Breast epithelium (tissue), 4 donors: ENCODE measurements at regions not wholly inside any gene's neighbourhood (a gene's known extent, or its start where the extent isn't known, plus 50 kb on each side); places are given as distances from the start of the nearest gene placed in this dataset.

ENCODE experiments used
- DNase-seq, 2 donors: peaks; one replicate each; pipeline ENCODE4 v3.0.0-alpha.2; 2019; ENCODE audit warnings: low spot score in 2 of 2
- H3K27ac ChIP-seq, 2 donors: fragments of 200-600 bp; sonication (generic) in 1 of 2; one replicate each; pipeline ENCODE4 v1.5.1; 2016 to 2019; ENCODE audit warnings: mild to moderate bottlenecking in 1 of 2
- H3K27me3 ChIP-seq, 2 donors: fragments of 200-600 bp; sonication (generic) in 1 of 2; one replicate each; pipeline versions ENCODE4 v1.5.1 to v1.6.0; 2017 to 2019; ENCODE audit warnings: control low read depth in 1 of 2, mild to moderate bottlenecking in 1 of 2
- H3K36me3 ChIP-seq: fragments of 200-600 bp; one replicate; pipeline ENCODE4 v1.5.1; 2019
- H3K4me1 ChIP-seq, 2 donors: fragments of 200-600 bp; sonication (generic); one replicate each; pipeline ENCODE4 v1.5.1; 2016 to 2019; ENCODE audit warnings: control low read depth in 1 of 2
- H3K4me3 ChIP-seq, 3 donors: fragments of 200-600 bp; sonication (generic); 1 replicate in 2 of 3; 2 replicates in 1 of 3; pipeline ENCODE4 v1.5.1; 2016 to 2019; ENCODE audit warnings: mild to moderate bottlenecking in 3 of 3, moderate library complexity in 2 of 3
- H3K9me3 ChIP-seq, 2 donors: fragments of 200-600 bp; sonication (generic) in 1 of 2; one replicate each; pipeline ENCODE4 v1.5.1; 2016 to 2019; ENCODE audit warnings: control low read depth in 1 of 2
- POLR2A ChIP-seq: fragments of 450-650 bp; IDR thresholded peaks from one replicate; pipeline ENCODE4 v1.6.1; 2016; ENCODE audit warnings: antibody characterized with exemption, mild to moderate bottlenecking, moderate library complexity
- POLR2AphosphoS5 ChIP-seq, 3 donors: sonication (generic); formaldehyde crosslinking; IDR thresholded peaks; one replicate each; pipeline ENCODE4 v1.6.1; 2017; ENCODE audit warnings: antibody characterized with exemption in 3 of 3
- intact Hi-C: fragments of 100-400 bp; cut with DNase I; formaldehyde crosslinking; loops from one replicate; pipeline ENCODE4 v1.15.1; 2023; ENCODE audit warnings: low total_unique reads
- TF ChIP-seq, protein P1 (sequence below), 3 donors: fragments of 450-650 bp; IDR thresholded peaks; one replicate each; pipeline ENCODE4 v1.5.1; 2016 to 2017; ENCODE audit warnings: antibody characterized with exemption in 3 of 3, mild to moderate bottlenecking in 3 of 3, moderate library complexity in 3 of 3

DNA sequence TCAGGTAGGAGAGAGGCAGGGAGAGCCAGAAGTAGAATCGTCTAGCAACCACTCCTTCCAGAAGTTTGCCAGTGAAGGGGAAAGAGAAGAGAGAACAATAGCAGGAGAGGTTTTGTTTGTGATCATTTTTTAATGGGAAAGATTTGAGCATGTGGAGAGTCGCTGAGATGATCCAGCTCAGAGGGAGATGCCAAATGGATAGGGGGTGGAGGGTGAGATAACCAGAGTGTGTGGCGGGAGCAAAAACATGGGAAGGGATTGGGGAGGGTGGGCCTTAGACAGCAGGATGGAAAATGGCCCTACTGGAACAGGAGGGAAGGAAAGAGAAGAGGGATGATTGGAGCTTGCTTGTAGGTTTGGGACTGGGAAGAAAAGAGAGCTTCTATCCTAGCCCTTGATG, 269.8 kb downstream of the GLI2 start:
- intact Hi-C loops: no loop called here
- DNase-seq: no peak
- no peaks in the 10 kb centered on the region for H3K9me3 ChIP-seq
- H3K4me1 ChIP-seq: no peaks in the 10 kb centered on the region
- H3K27ac ChIP-seq: no peak overlapping the region
- H3K27me3 ChIP-seq: no peaks in the 10 kb centered on the region
- H3K4me3 ChIP-seq: no peak overlapping the region
- no peaks in the 10 kb centered on the region for H3K36me3 ChIP-seq
- TF ChIP-seq, protein P1, sequence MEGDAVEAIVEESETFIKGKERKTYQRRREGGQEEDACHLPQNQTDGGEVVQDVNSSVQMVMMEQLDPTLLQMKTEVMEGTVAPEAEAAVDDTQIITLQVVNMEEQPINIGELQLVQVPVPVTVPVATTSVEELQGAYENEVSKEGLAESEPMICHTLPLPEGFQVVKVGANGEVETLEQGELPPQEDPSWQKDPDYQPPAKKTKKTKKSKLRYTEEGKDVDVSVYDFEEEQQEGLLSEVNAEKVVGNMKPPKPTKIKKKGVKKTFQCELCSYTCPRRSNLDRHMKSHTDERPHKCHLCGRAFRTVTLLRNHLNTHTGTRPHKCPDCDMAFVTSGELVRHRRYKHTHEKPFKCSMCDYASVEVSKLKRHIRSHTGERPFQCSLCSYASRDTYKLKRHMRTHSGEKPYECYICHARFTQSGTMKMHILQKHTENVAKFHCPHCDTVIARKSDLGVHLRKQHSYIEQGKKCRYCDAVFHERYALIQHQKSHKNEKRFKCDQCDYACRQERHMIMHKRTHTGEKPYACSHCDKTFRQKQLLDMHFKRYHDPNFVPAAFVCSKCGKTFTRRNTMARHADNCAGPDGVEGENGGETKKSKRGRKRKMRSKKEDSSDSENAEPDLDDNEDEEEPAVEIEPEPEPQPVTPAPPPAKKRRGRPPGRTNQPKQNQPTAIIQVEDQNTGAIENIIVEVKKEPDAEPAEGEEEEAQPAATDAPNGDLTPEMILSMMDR (IDR thresholded peaks at IDR 0.05): no peak
- TF ChIP-seq POLR2AphosphoS5 (IDR thresholded peaks at IDR 0.05): no peak
- no peak for TF ChIP-seq POLR2A

- intact Hi-C loops: no loop called here
- no peak overlapping the region for H3K27ac ChIP-seq
- no peak for DNase-seq
- TF ChIP-seq, protein P1 (IDR thresholded peaks at IDR 0.05): no peak
- TF ChIP-seq POLR2AphosphoS5 (IDR thresholded peaks at IDR 0.05) (no peak), POLR2A (no peak)
- H3K4me1 ChIP-seq: no peaks in the 10 kb centered on the region
- no peaks in the 10 kb centered on the region for H3K27me3 ChIP-seq
- H3K9me3 ChIP-seq: peaks cover 0 to 7% of the 10 kb centered on the region in 2 donors
- no peak overlapping the region for H3K4me3 ChIP-seq
- no peaks in the 10 kb centered on the region for H3K36me3 ChIP-seq
Observed at GRCh38 chr2:121006743-121007489, 271.2 kb downstream of the GLI2 start.

DNA sequence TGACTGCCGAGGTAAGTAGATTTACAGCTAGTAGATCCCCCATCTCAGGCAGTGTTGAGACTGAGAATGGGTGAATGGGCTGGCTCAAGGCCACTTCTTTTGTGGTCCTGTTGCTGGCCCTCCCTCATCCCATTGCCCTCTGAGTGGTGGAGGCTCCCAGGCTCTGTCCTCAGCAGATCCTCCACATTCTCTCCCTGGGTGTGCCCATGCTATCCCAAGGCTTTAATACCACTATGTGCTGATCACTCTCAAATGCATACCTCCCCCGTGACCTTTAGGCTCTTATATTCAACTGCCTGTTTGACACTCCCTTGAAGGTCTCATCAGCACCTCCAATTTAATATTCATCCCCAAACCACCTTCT, 271.8 kb downstream of the GLI2 start:
- H3K27me3 ChIP-seq: no peaks in the 10 kb centered on the region
- peaks cover 0 to 7% of the 10 kb centered on the region in 2 donors for H3K9me3 ChIP-seq
- TF ChIP-seq, protein P1 (IDR thresholded peaks at IDR 0.05): no peak
- TF ChIP-seq POLR2AphosphoS5 (IDR thresholded peaks at IDR 0.05) (no peak), POLR2A (no peak)
- H3K4me3 ChIP-seq: no peak overlapping the region
- intact Hi-C loops: no loop called here
- no peak overlapping the region for H3K27ac ChIP-seq
- DNase-seq: no peak
- H3K4me1 ChIP-seq: no peaks in the 10 kb centered on the region
- H3K36me3 ChIP-seq: no peaks in the 10 kb centered on the region

GRCh38 chr2:121008975-121009374, 273.3 kb downstream of the GLI2 start:
- H3K4me3 ChIP-seq: no peak overlapping the region
- H3K36me3 ChIP-seq: no peaks in the 10 kb centered on the region
- no peak for DNase-seq
- no peaks in the 10 kb centered on the region for H3K4me1 ChIP-seq
- H3K27me3 ChIP-seq: no peaks in the 10 kb centered on the region
- peaks cover 0 to 7% of the 10 kb centered on the region in 2 donors for H3K9me3 ChIP-seq
- TF ChIP-seq POLR2A (no peak), POLR2AphosphoS5 (IDR thresholded peaks at IDR 0.05) (no peak)
- TF ChIP-seq, protein P1 (IDR thresholded peaks at IDR 0.05): no peak
- intact Hi-C loops: no loop called here
- H3K27ac ChIP-seq: no peak overlapping the region

GRCh38 chr2:121010998-121011397, 274.0 kb downstream of the TFCP2L1 start:
- no peak overlapping the region for H3K27ac ChIP-seq
- no peak overlapping the region for H3K4me3 ChIP-seq
- no peak for DNase-seq
- peaks cover 0 to 7% of the 10 kb centered on the region in 2 donors for H3K9me3 ChIP-seq
- intact Hi-C loops: no loop called here
- H3K27me3 ChIP-seq: no peaks in the 10 kb centered on the region
- H3K36me3 ChIP-seq: no peaks in the 10 kb centered on the region
- TF ChIP-seq POLR2A (no peak), POLR2AphosphoS5 (IDR thresholded peaks at IDR 0.05) (no peak)
- TF ChIP-seq, protein P1 (IDR thresholded peaks at IDR 0.05): no peak
- H3K4me1 ChIP-seq: no peaks in the 10 kb centered on the region
